ENCODE measurements at regions not wholly inside any gene's neighbourhood (a gene's known extent, or its start where the extent isn't known, plus 50 kb on each side); places are given as distances from the start of the nearest gene placed in this dataset.

GRCh38 chr6:167546611-167547327 lies 221.9 kb downstream of the TTLL2 start:
- CTCF ChIA-PET: no interaction called here

GRCh38 chr6:167547328-167547692 lies 222.4 kb downstream of the TTLL2 start:
- H3K9me3 ChIP-seq: no peaks in the 10 kb centered on the region
- Mint-ChIP-seq H3K9me3 (no peaks in the 10 kb centered on the region), H3K27ac (no peak overlapping the region), H3K4me3 (no peak overlapping the region), H3K36me3 (no peaks in the 10 kb centered on the region), H3K27me3 (no peaks in the 10 kb centered on the region), H3K4me1 (no peaks in the 10 kb centered on the region)
- no peaks in the 10 kb centered on the region for H3K36me3 ChIP-seq (ENCODE audit: control insufficient read depth in 2 of 2, extremely low read depth in 1 of 2, insufficient read depth in 1 of 2, low read length in 1 of 2)
- no peak for ATAC-seq (replicated peaks in 1 of 4)
- H3K27ac ChIP-seq (ENCODE audit: low read length): no peak overlapping the region
- H3K27me3 ChIP-seq (replicated peaks in 1 of 2; ENCODE audit: control insufficient read depth in 2 of 2, extremely low read depth in 1 of 2, insufficient read depth in 2 of 2, low read length in 1 of 2): peaks cover 0 to 19% of the 10 kb centered on the region in 2 experiments
- ChIA-PET CTCF (no interaction called here), POLR2A (no interaction called here)
- no peak overlapping the region for H3K4me3 ChIP-seq (ENCODE audit: control insufficient read depth in 1 of 2, extremely low read depth in 1 of 2, low read length in 1 of 2)
- no peaks in the 10 kb centered on the region for H3K4me1 ChIP-seq (ENCODE audit: control insufficient read depth in 1 of 2, extremely low read depth in 1 of 2, insufficient read depth in 2 of 2, low read length in 2 of 2)
- no peak for DNase-seq

More at GRCh38 chr6:167546611-167547327, 221.9 kb downstream of the TTLL2 start:
- Mint-ChIP-seq H3K9me3 (no peaks in the 10 kb centered on the region), H3K4me1 (no peaks in the 10 kb centered on the region), H3K27ac (no peak overlapping the region), H3K27me3 (no peaks in the 10 kb centered on the region), H3K4me3 (no peak overlapping the region), H3K36me3 (no peaks in the 10 kb centered on the region)
- POLR2A ChIA-PET: no interaction called here
- Histone ChIP-seq H3K4me1 (ENCODE audit: control insufficient read depth in 1 of 2, extremely low read depth in 1 of 2, insufficient read depth in 2 of 2, low read length in 2 of 2) (no peaks in the 10 kb centered on the region), H3K27ac (ENCODE audit: low read length) (no peak overlapping the region), H3K4me3 (ENCODE audit: control insufficient read depth in 1 of 2, extremely low read depth in 1 of 2, low read length in 1 of 2) (no peak overlapping the region), H3K27me3 (replicated peaks in 1 of 2; ENCODE audit: control insufficient read depth in 2 of 2, extremely low read depth in 1 of 2, insufficient read depth in 2 of 2, low read length in 1 of 2) (peaks cover 0 to 17% of the 10 kb centered on the region in 2 experiments), H3K9me3 (no peaks in the 10 kb centered on the region), H3K36me3 (ENCODE audit: control insufficient read depth in 2 of 2, extremely low read depth in 1 of 2, insufficient read depth in 1 of 2, low read length in 1 of 2) (no peaks in the 10 kb centered on the region)
- WGBS (ENCODE audit: insufficient coverage): 94% methylated on average over 31 of the region's 32 CpGs
- ATAC-seq (replicated peaks in 1 of 4) (no peak), DNase-seq (no peak)

GRCh38 chr6:167547751-167548150 lies 222.9 kb downstream of the TTLL2 start:
- Histone ChIP-seq H3K27me3 (replicated peaks in 1 of 2; ENCODE audit: control insufficient read depth in 2 of 2, extremely low read depth in 1 of 2, insufficient read depth in 2 of 2, low read length in 1 of 2) (peaks cover 0 to 19% of the 10 kb centered on the region in 2 experiments), H3K4me1 (ENCODE audit: control insufficient read depth in 1 of 2, extremely low read depth in 1 of 2, insufficient read depth in 2 of 2, low read length in 2 of 2) (no peaks in the 10 kb centered on the region), H3K36me3 (ENCODE audit: control insufficient read depth in 2 of 2, extremely low read depth in 1 of 2, insufficient read depth in 1 of 2, low read length in 1 of 2) (no peaks in the 10 kb centered on the region), H3K27ac (ENCODE audit: low read length) (no peak overlapping the region), H3K9me3 (no peaks in the 10 kb centered on the region), H3K4me3 (ENCODE audit: control insufficient read depth in 1 of 2, extremely low read depth in 1 of 2, low read length in 1 of 2) (no peak overlapping the region)
- no peaks in the 10 kb centered on the region for H3K9me3 Mint-ChIP-seq
- H3K4me3 Mint-ChIP-seq: no peak overlapping the region
- no peaks in the 10 kb centered on the region for H3K4me1 Mint-ChIP-seq
- ChIA-PET POLR2A (no interaction called here), CTCF (interaction anchor here in 1 of 2 donors (0.6 kb wide), 1 partner anchor 35 kb away, joined by 3 read pairs; no protein-coding TSS in a partner anchor)
- DNase-seq (no peak), ATAC-seq (replicated peaks in 1 of 4) (no peak)
- no peak overlapping the region for H3K27ac Mint-ChIP-seq
- H3K36me3 Mint-ChIP-seq: no peaks in the 10 kb centered on the region
- WGBS (ENCODE audit: insufficient coverage): 9% methylated on average over 7 of the region's 7 CpGs
- H3K27me3 Mint-ChIP-seq: peaks cover 0 to 3% of the 10 kb centered on the region in 2 donors

- Histone ChIP-seq H3K4me1 (ENCODE audit: control insufficient read depth in 1 of 2, extremely low read depth in 1 of 2, insufficient read depth in 2 of 2, low read length in 2 of 2) (no peaks in the 10 kb centered on the region), H3K36me3 (ENCODE audit: control insufficient read depth in 2 of 2, extremely low read depth in 1 of 2, insufficient read depth in 1 of 2, low read length in 1 of 2) (no peaks in the 10 kb centered on the region), H3K27me3 (replicated peaks in 1 of 2; ENCODE audit: control insufficient read depth in 2 of 2, extremely low read depth in 1 of 2, insufficient read depth in 2 of 2, low read length in 1 of 2) (peaks cover 0 to 20% of the 10 kb centered on the region in 2 experiments), H3K27ac (ENCODE audit: low read length) (no peak overlapping the region), H3K9me3 (no peaks in the 10 kb centered on the region), H3K4me3 (ENCODE audit: control insufficient read depth in 1 of 2, extremely low read depth in 1 of 2, low read length in 1 of 2) (no peak overlapping the region)
- H3K4me1 Mint-ChIP-seq: no peaks in the 10 kb centered on the region
- ChIA-PET CTCF (no interaction called here), POLR2A (no interaction called here)
- H3K36me3 Mint-ChIP-seq: no peaks in the 10 kb centered on the region
- no peak for DNase-seq
- H3K9me3 Mint-ChIP-seq: no peaks in the 10 kb centered on the region
- H3K27me3 Mint-ChIP-seq: peaks cover 0 to 6% of the 10 kb centered on the region in 2 donors
- ATAC-seq (replicated peaks in 1 of 4): no peak
- no peak overlapping the region for H3K4me3 Mint-ChIP-seq
- no peak overlapping the region for H3K27ac Mint-ChIP-seq
- WGBS (ENCODE audit: insufficient coverage): 90% methylated on average over 5 of the region's 5 CpGs
These were observed 223.6 kb downstream of the TTLL2 start for GRCh38 chr6:167548451-167548850.

GRCh38 chr6:167549213-167549612 lies 224.3 kb downstream of the TTLL2 start:
- no peaks in the 10 kb centered on the region for H3K36me3 Mint-ChIP-seq
- no peaks in the 10 kb centered on the region for H3K9me3 ChIP-seq
- no peaks in the 10 kb centered on the region for H3K4me1 ChIP-seq (ENCODE audit: control insufficient read depth in 1 of 2, extremely low read depth in 1 of 2, insufficient read depth in 2 of 2, low read length in 2 of 2)
- no peak overlapping the region for H3K4me3 ChIP-seq (ENCODE audit: control insufficient read depth in 1 of 2, extremely low read depth in 1 of 2, low read length in 1 of 2)
- H3K9me3 Mint-ChIP-seq: no peaks in the 10 kb centered on the region
- no peak overlapping the region for H3K27ac Mint-ChIP-seq
- peaks cover 0 to 6% of the 10 kb centered on the region in 2 donors for H3K27me3 Mint-ChIP-seq
- CTCF ChIA-PET: no interaction called here
- DNase-seq: no peak
- H3K27ac ChIP-seq (ENCODE audit: low read length): no peak overlapping the region
- POLR2A ChIA-PET: no interaction called here
- 68% methylated on average over 6 of the region's 9 CpGs for WGBS (ENCODE audit: insufficient coverage)
- peaks cover 0 to 21% of the 10 kb centered on the region in 2 experiments for H3K27me3 ChIP-seq (replicated peaks in 1 of 2; ENCODE audit: control insufficient read depth in 2 of 2, extremely low read depth in 1 of 2, insufficient read depth in 2 of 2, low read length in 1 of 2)
- H3K4me1 Mint-ChIP-seq: no peaks in the 10 kb centered on the region
- no peak for ATAC-seq (replicated peaks in 1 of 4)
- H3K36me3 ChIP-seq (ENCODE audit: control insufficient read depth in 2 of 2, extremely low read depth in 1 of 2, insufficient read depth in 1 of 2, low read length in 1 of 2): no peaks in the 10 kb centered on the region
- no peak overlapping the region for H3K4me3 Mint-ChIP-seq

DNA sequence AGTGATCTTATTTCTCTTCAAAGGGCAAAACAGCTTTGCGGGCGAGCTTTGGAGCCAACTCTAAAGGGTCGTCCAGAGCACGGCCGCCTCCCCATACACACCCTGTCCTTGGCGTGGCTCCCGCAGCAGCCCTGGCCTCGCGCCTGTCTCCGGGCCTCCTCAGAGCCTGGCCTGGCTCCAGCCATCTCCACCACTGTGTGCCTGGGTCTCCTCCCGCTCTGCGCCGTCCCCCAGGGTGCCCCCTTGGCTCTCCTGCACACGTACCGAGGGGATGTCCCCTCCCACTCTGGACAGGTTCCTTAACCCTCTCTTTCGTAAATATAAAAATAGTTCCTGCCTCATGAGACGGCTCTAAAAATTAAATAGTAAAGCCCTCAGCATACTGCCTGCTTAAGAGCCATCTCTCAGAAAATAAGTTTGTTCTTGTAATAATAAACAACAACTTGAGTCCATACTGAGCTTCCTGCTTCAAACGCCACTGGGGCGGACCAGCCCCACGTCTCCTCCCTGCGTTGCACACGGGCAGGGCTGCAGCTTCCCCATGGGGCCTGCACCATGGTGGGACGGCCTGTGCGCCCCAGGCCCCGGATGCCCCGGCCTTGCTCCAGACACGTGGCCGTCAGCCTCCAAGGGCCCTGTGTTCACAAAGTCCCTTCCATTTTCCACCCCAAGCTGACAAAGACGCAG lies 226.2 kb downstream of the TTLL2 start:
- Mint-ChIP-seq H3K9me3 (peaks cover 3 to 13% (median 6%) of the 10 kb centered on the region in 3 donors), H3K4me3 (no peak overlapping the region), H3K27me3 (peaks cover 0 to 6% of the 10 kb centered on the region in 2 donors), H3K4me1 (no peaks in the 10 kb centered on the region), H3K27ac (no peak overlapping the region), H3K36me3 (no peaks in the 10 kb centered on the region)
- POLR2A ChIA-PET: no interaction called here
- H3K36me3 ChIP-seq (ENCODE audit: control insufficient read depth in 2 of 2, extremely low read depth in 1 of 2, insufficient read depth in 1 of 2, low read length in 1 of 2): no peaks in the 10 kb centered on the region
- no peaks in the 10 kb centered on the region for H3K4me1 ChIP-seq (ENCODE audit: control insufficient read depth in 1 of 2, extremely low read depth in 1 of 2, insufficient read depth in 2 of 2, low read length in 2 of 2)
- H3K27me3 ChIP-seq (replicated peaks in 1 of 2; ENCODE audit: control insufficient read depth in 2 of 2, extremely low read depth in 1 of 2, insufficient read depth in 2 of 2, low read length in 1 of 2): peaks cover 0 to 21% of the 10 kb centered on the region in 2 experiments
- H3K9me3 ChIP-seq: no peaks in the 10 kb centered on the region
- DNase-seq (no peak), ATAC-seq (replicated peaks in 1 of 4) (no peak)
- 90% methylated on average over 19 of the region's 29 CpGs for WGBS (ENCODE audit: insufficient coverage)
- H3K27ac ChIP-seq (ENCODE audit: low read length): no peak overlapping the region
- CTCF ChIA-PET: no interaction called here
- H3K4me3 ChIP-seq (ENCODE audit: control insufficient read depth in 1 of 2, extremely low read depth in 1 of 2, low read length in 1 of 2): no peak overlapping the region
